HFFc6 (cell line): ENCODE measurements at regions not wholly inside any gene's neighbourhood (a gene's known extent, or its start where the extent isn't known, plus 50 kb on each side); places are given as distances from the start of the nearest gene placed in this dataset.

ENCODE experiments used
- DNase-seq: peaks from one replicate; pipeline ENCODE4 v3.0.0-alpha.2; 2018
- H3K27ac Mint-ChIP-seq: 2 replicates; pipeline ENCODE4 v1.8.0; 2020; ENCODE audit warnings: mild to moderate bottlenecking, mixed read lengths
- H3K27me3 Mint-ChIP-seq: 2 replicates; pipeline ENCODE4 v1.8.0; 2021; ENCODE audit warnings: mild to moderate bottlenecking, moderate library complexity, mixed read lengths; ENCODE audit not compliant: insufficient read depth
- H3K36me3 Mint-ChIP-seq: 2 replicates; pipeline ENCODE4 v1.8.0; 2021; ENCODE audit warnings: low read depth, mixed read lengths
- H3K4me1 Mint-ChIP-seq: 2 replicates; pipeline ENCODE4 v1.8.0; 2020; ENCODE audit warnings: low read depth, mixed read lengths
- H3K4me3 Mint-ChIP-seq: 2 replicates; pipeline ENCODE4 v1.8.0; 2020; ENCODE audit warnings: mild to moderate bottlenecking, moderate library complexity, mixed read lengths
- H3K9me3 Mint-ChIP-seq: 2 replicates; pipeline ENCODE4 v1.8.0; 2020; ENCODE audit warnings: mild to moderate bottlenecking, mixed read lengths
- CTCF ChIP-seq: fragments of 200-600 bp; sonication (generic); IDR thresholded peaks from 2 replicates; pipeline ENCODE4 v1.5.0; 2021; ENCODE audit warnings: antibody characterized with exemption, mild to moderate bottlenecking

DNA sequence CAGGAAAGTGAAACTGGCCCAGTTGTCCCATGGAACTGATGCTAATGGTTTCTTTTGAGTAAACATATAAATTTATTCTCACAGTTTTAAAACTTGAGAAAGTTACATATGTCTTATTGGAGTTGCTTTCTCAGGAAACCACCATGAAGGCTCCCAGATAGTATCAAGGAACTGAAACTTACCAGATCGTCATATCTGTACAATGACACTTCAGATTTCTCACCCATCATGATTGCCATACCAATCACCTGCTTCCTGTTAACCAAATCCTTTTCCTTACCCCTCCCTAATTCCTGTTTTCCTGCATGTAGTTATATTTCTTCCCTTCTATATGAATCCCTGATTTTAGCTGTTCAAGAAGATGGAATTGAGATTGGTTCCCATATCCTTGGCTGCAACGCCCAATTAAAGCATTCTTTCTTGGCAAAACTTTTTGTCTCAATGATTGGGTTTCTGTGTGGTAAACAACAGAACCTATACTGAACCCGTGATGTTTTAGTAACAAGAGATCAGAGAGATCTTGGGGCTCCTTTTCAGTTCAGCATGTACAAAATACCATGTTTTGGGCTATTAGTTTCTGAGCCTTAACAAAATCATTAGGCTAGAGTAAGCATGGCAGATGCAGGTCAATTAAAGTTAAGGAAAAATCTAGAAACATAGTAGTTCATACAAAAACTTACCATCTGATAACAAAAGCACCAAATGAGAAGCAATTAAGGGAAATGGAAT is 781.3 kb upstream of the MIR17HG start:
- Mint-ChIP-seq H3K4me1 (no peaks in the 10 kb centered on the region), H3K27ac (no peak overlapping the region), H3K27me3 (no peaks in the 10 kb centered on the region), H3K4me3 (peak overlapping the region; percentile 20; the same call in 1 of the 2 replicates), H3K36me3 (no peaks in the 10 kb centered on the region), H3K9me3 (no peaks in the 10 kb centered on the region)
- no peak for DNase-seq
- no peak for TF ChIP-seq CTCF

GRCh38 chr13:90568165-90568564 is 779.3 kb upstream of the MIR17HG start:
- no peak for DNase-seq
- TF ChIP-seq CTCF = no peak
- Mint-ChIP-seq H3K4me3 (no peak overlapping the region), H3K4me1 (no peaks in the 10 kb centered on the region), H3K9me3 (no peaks in the 10 kb centered on the region), H3K36me3 (no peaks in the 10 kb centered on the region), H3K27ac (no peak overlapping the region), H3K27me3 (no peaks in the 10 kb centered on the region)

DNA sequence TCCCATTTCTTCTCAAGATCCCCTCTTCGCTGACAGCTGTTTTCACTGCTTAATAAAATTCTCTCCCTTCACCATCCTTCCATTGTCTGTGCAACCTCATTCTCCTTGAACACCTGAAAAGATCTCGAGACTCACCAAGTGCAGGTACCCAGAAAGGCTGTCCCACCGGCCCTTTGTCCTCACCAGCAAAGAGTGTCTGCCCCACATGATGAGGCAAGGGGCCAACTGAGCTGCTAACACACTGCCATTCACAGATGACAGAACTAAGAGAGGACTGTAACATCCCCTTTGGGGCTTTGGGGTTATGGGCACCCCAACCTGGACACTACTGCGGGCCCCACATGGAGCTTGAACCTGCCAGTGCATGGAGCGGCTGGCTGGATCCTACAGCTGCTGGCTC is 771.4 kb upstream of the MIR17HG start:
- H3K27me3 Mint-ChIP-seq = peaks cover 3% of the 10 kb centered on the region; the same call in 1 of the 2 replicates
- H3K4me3 Mint-ChIP-seq = no peak overlapping the region
- TF ChIP-seq CTCF = no peak
- H3K4me1 Mint-ChIP-seq = peaks cover 10% of the 10 kb centered on the region; the same call in 1 of the 2 replicates
- H3K36me3 Mint-ChIP-seq = no peaks in the 10 kb centered on the region
- H3K9me3 Mint-ChIP-seq = no peaks in the 10 kb centered on the region
- DNase-seq = no peak
- H3K27ac Mint-ChIP-seq = no peak overlapping the region

DNA sequence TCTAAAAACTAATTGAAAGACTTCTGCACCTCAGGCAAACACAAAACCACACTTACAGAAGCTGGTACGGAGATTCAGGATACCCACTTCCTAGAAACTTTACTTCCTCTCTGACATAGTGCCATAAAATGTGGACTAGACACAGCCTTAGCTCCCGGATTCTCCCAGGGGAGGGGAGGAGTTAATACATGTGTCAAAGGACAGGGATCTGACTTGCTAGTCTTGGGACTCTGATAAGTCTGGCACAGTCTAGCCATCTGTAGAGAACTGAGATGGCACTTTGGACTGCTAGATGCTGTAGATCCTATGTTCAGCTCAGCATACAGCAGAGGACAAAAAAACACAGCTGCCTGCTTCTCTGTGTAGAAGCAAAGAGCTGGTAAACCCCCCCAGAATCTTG is 769.8 kb upstream of the MIR17HG start:
- Mint-ChIP-seq H3K4me1 (peaks cover 10% of the 10 kb centered on the region; the same call in 1 of the 2 replicates), H3K4me3 (no peak overlapping the region), H3K9me3 (no peaks in the 10 kb centered on the region), H3K36me3 (no peaks in the 10 kb centered on the region), H3K27me3 (peaks cover 3% of the 10 kb centered on the region; the same call in 1 of the 2 replicates), H3K27ac (no peak overlapping the region)
- DNase-seq = no peak
- no peak for TF ChIP-seq CTCF

DNA sequence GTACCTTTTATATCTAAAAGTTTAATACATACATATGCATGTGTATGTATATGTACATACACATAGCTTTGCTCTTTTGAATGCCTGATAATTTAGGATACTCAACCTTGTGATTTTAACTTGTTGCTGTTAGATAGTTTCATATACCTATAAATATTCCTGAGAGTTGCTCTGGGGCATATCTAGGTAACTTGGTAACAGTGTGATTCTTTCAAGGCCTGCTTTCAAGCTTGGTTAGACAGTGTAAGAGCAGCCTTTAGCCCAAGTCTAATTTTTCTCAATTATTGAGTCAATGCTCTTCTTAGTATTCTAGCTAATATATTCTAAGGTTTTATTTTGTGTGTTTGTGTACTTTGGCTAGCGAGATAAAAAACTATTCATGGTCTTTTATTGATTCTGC is 762.1 kb upstream of the MIR17HG start:
- no peaks in the 10 kb centered on the region for H3K27me3 Mint-ChIP-seq
- H3K27ac Mint-ChIP-seq = no peak overlapping the region
- no peak for DNase-seq
- no peak overlapping the region for H3K4me3 Mint-ChIP-seq
- no peak for TF ChIP-seq CTCF
- H3K36me3 Mint-ChIP-seq = peaks cover 7% of the 10 kb centered on the region; the same call in 1 of the 2 replicates
- H3K9me3 Mint-ChIP-seq = no peaks in the 10 kb centered on the region
- H3K4me1 Mint-ChIP-seq = peaks cover 8% of the 10 kb centered on the region
